ENCODE measurements at regions not wholly inside any gene's neighbourhood (a gene's known extent, or its start where the extent isn't known, plus 50 kb on each side); places are given as distances from the start of the nearest gene placed in this dataset.

GRCh38 chr4:173924561-173924960 is 358.9 kb downstream of the FBXO8 start:
- no peaks in the 10 kb centered on the region for H3K27me3 ChIP-seq
- intact Hi-C loops (cut with DNase I; ENCODE audit: low total_unique reads) (loop anchor here (10.0 kb wide), 1 partner anchor 390 kb away; the partner anchor contains the start of gene HAND2), in situ Hi-C loops (cut with MboI; ENCODE audit: low pct_ligation_motif_present in 1 of 4, low pct_unique_long_range_greater_than_20kb in 1 of 4, low sequenced_read_pairs in 3 of 4) (no loop called here)
- H3K27ac ChIP-seq: peak overlapping the region in 3 of 4 donors; percentile 31 to 64 (median 58)
- 61 to 69% methylated on average over 4 of the region's 4 CpGs for WGBS, 2 donors (ENCODE audit: low coverage in 1 of 2)
- H3K9me3 ChIP-seq: no peaks in the 10 kb centered on the region
- H3K4me3 ChIP-seq: no peak overlapping the region
- DNase-seq: no peak
- H3K4me1 ChIP-seq: peaks cover 0 to 10% (median 5%) of the 10 kb centered on the region in 4 donors
- TF ChIP-seq EP300 (IDR thresholded peaks at IDR 0.05; ENCODE audit: low read depth) (no peak), POLR2A (IDR thresholded peaks at IDR 0.05) (no peak), POLR2AphosphoS5 (IDR thresholded peaks at IDR 0.05) (no peak)
- TF ChIP-seq, protein P1, sequence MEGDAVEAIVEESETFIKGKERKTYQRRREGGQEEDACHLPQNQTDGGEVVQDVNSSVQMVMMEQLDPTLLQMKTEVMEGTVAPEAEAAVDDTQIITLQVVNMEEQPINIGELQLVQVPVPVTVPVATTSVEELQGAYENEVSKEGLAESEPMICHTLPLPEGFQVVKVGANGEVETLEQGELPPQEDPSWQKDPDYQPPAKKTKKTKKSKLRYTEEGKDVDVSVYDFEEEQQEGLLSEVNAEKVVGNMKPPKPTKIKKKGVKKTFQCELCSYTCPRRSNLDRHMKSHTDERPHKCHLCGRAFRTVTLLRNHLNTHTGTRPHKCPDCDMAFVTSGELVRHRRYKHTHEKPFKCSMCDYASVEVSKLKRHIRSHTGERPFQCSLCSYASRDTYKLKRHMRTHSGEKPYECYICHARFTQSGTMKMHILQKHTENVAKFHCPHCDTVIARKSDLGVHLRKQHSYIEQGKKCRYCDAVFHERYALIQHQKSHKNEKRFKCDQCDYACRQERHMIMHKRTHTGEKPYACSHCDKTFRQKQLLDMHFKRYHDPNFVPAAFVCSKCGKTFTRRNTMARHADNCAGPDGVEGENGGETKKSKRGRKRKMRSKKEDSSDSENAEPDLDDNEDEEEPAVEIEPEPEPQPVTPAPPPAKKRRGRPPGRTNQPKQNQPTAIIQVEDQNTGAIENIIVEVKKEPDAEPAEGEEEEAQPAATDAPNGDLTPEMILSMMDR (IDR thresholded peaks at IDR 0.05): no peak
- no peaks in the 10 kb centered on the region for H3K36me3 ChIP-seq

- in situ Hi-C loops (cut with MboI; ENCODE audit: low pct_ligation_motif_present in 1 of 4, low pct_unique_long_range_greater_than_20kb in 1 of 4, low sequenced_read_pairs in 3 of 4) (no loop called here), intact Hi-C loops (cut with DNase I; ENCODE audit: low total_unique reads) (loop anchor here (10.0 kb wide), 1 partner anchor 385 kb away; the partner anchor contains the start of gene HAND2)
- no peaks in the 10 kb centered on the region for H3K9me3 ChIP-seq
- TF ChIP-seq, protein P1 (IDR thresholded peaks at IDR 0.05): no peak
- TF ChIP-seq POLR2AphosphoS5 (IDR thresholded peaks at IDR 0.05): no peak
- no peak for TF ChIP-seq EP300 (IDR thresholded peaks at IDR 0.05; ENCODE audit: low read depth)
- no peak for TF ChIP-seq POLR2A (IDR thresholded peaks at IDR 0.05)
- H3K27me3 ChIP-seq: no peaks in the 10 kb centered on the region
- H3K36me3 ChIP-seq: no peaks in the 10 kb centered on the region
- no peak for DNase-seq
- 33 to 63% methylated on average over 1 of the region's 1 CpG for WGBS, 2 donors (ENCODE audit: low coverage in 1 of 2)
- peaks cover 0 to 6% (median 2%) of the 10 kb centered on the region in 4 donors for H3K4me1 ChIP-seq
- peak overlapping the region in 1 of 4 donors; percentile 10 for H3K27ac ChIP-seq
- H3K4me3 ChIP-seq: no peak overlapping the region
Measured at GRCh38 chr4:173919861-173920260, 363.6 kb downstream of the FBXO8 start.

GRCh38 chr4:173919196-173919595 is 364.3 kb downstream of the FBXO8 start:
- WGBS, 2 donors (ENCODE audit: low coverage in 1 of 2): 34 to 36% methylated on average over 2 of the region's 2 CpGs
- intact Hi-C loops (cut with DNase I; ENCODE audit: low total_unique reads) (no loop called here), in situ Hi-C loops (cut with MboI; ENCODE audit: low pct_ligation_motif_present in 1 of 4, low pct_unique_long_range_greater_than_20kb in 1 of 4, low sequenced_read_pairs in 3 of 4) (no loop called here)
- no peaks in the 10 kb centered on the region for H3K27me3 ChIP-seq
- no peak for DNase-seq
- no peaks in the 10 kb centered on the region for H3K36me3 ChIP-seq
- peaks cover 0 to 3% (median 1%) of the 10 kb centered on the region in 4 donors for H3K4me1 ChIP-seq
- H3K4me3 ChIP-seq: no peak overlapping the region
- TF ChIP-seq POLR2A (IDR thresholded peaks at IDR 0.05): no peak
- no peak for TF ChIP-seq POLR2AphosphoS5 (IDR thresholded peaks at IDR 0.05)
- TF ChIP-seq EP300 (IDR thresholded peaks at IDR 0.05; ENCODE audit: low read depth): no peak
- TF ChIP-seq, protein P1 (IDR thresholded peaks at IDR 0.05): no peak
- H3K27ac ChIP-seq: no peak overlapping the region
- H3K9me3 ChIP-seq: no peaks in the 10 kb centered on the region

DNA sequence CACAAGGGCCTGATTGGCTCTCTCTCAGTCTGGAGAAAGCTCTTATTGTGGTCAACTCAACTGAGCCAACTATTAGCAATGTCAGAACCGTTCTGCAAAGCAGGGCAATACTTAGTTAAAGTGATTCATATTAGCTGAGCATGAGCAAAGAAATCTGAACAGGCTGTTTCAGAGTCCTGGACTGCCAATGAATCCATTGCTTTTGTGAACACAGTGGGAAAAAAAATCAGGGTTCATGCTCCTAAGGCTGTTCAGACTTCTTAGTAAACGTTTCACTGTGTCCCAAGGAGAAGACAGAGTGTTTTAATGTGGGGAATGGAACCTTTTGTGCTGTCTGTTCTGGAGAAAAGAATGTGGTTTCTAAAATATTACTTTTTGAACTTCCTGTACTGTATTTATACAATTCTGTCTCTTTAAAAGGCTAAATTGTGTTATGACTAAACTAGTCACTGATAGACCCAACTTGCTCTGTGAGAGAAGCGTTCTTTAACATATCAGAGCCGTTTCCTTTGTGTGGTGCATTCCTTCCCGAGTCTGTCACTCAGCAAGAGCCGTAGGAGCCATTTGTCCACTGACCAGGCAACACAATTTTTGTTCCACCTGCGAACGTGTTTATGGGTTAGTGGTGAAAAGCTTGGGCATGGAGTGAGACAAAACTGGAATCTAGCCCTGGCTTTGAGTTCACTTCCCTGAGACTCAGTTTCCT is 366.1 kb downstream of the FBXO8 start:
- Histone ChIP-seq H3K4me3 (no peak overlapping the region), H3K27ac (peak overlapping the region; percentile 20 to 56 (median 48)), H3K36me3 (no peaks in the 10 kb centered on the region), H3K27me3 (no peaks in the 10 kb centered on the region), H3K4me1 (peaks cover 0 to 2% (median 0%) of the 10 kb centered on the region in 4 donors), H3K9me3 (no peaks in the 10 kb centered on the region)
- no peak for DNase-seq
- WGBS, 2 donors (ENCODE audit: low coverage in 1 of 2): 31 to 46% methylated on average over 7 to 8 of the region's 8 CpGs
- intact Hi-C loops (cut with DNase I; ENCODE audit: low total_unique reads) (no loop called here), in situ Hi-C loops (cut with MboI; ENCODE audit: low pct_ligation_motif_present in 1 of 4, low pct_unique_long_range_greater_than_20kb in 1 of 4, low sequenced_read_pairs in 3 of 4) (no loop called here)
- peak; percentile 6 for TF ChIP-seq EP300 (IDR thresholded peaks at IDR 0.05; ENCODE audit: low read depth)
- TF ChIP-seq, protein P1 (IDR thresholded peaks at IDR 0.05): no peak
- TF ChIP-seq POLR2A (IDR thresholded peaks at IDR 0.05): no peak
- peak in 2 of 3 donors; percentile 9 to 19 for TF ChIP-seq POLR2AphosphoS5 (IDR thresholded peaks at IDR 0.05)

All from transverse colon (tissue), 4 donors.